GDM1 (cell line): ENCODE measurements at regions not wholly inside any gene's neighbourhood (a gene's known extent, or its start where the extent isn't known, plus 50 kb on each side); places are given as distances from the start of the nearest gene placed in this dataset.
"Not testable (repeated sequence)": the region's sequence is repeated elsewhere in the genome, so short reads cannot be mapped to it uniquely, and the experiment has no call there.

Experiments used
- DNase-seq: peaks from one replicate; lab custom pipeline; 2025; lab: John Stamatoyannopoulos, UW

DNA sequence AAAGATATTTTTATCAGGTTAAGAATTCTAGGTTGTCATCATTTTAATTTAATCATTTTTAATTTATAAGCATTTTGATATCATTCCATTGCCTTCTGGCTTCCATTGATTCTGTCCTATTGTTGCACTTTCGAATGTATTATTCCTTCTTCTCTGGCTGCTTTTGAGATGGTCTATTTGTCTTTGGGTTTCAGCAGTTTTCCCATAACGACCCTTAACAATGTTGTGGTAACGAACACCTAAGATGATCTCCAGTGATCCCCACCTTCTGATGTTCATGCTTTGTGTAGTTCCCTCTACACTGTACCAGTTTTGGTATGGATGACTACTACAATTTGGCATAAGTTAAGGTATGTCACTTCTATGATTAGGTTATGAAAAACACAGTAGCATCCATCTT, 59.9 kb downstream of the MINAR1 start:
- no peak for DNase-seq

DNA sequence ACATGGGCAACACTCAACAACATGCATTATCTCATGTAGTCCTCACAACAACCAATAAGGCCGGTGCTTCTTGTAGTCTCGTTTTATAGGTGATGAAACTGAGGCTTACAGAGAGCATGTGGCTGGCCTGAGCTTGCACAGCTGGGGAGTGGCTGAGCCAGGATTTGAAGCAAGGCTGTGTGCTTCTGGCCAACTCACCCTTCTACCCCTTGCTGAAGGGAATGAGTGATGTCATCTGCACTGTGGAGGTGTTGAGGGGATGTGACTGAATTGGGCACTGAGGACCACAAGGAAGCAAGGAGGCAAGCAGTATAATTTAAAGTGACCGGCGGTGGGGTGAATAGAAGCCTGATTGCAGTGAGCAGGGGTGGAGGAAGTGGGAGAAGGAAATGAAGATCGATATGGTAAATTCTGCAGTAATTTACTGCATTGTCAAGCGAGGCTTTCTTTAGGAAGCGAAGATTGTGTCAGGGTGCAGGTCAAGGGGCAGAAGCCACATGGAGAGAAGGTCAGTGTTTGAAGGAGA, 62.3 kb downstream of the MINAR1 start:
- no peak for DNase-seq

DNA sequence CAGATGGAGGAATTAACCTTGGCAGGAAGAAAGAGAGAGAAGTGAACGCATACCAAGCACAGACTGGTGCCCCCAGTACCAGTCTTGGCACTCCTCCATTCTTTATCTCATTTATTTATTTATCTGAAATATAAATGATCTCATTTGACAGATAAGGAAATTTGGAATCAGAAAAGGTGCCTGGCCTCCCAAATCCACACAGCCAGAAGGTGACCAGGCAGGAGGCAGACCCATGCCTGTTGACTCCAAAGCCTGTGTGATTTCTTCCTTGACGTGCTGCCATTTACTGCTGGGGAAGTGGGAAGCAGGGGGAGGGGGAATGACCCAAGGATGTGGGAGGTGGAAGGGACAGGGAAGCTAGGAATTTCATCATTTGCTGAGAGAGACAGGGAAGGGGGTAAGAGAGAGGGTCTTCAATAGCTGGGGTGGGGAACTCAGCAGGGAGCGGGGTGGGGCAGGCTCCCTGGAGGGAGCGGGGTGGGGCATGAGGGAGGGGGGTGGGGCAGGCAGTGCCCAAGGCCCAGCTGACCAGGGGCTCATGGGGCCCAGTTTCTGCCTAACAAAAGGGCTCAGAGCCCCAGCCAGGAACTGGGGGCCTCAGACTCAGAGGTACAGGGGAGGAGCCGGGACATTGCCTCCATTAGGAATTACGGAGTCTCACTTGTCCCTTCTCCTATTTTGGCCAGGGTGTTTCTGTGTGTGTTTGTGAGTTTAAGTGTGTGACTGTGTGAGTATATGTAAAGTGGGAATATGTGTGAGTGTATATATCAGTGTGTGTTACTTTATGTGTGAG, 63.0 kb downstream of the MINAR1 start:
- DNase-seq, result no peak

DNA sequence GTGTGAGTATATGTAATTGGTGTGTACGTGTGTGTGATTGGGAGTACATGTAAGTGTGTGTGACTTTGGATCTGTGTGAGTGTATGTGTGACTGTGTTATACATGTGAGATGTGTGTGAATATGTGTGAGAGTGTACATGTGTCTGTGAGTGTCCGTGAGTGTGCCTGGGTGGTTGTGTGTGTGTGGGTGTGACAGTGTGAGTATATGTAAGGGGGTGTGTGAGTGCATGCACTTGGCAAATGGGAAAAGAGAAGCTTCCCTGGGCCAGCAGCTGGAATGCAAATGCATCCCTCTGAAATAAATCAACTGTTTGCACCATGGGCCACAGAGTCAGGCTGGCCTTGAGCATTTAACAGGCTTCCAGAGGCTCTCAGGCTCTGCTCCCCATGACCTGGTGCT, 63.6 kb downstream of the MINAR1 start:
- DNase-seq, result no peak

DNA sequence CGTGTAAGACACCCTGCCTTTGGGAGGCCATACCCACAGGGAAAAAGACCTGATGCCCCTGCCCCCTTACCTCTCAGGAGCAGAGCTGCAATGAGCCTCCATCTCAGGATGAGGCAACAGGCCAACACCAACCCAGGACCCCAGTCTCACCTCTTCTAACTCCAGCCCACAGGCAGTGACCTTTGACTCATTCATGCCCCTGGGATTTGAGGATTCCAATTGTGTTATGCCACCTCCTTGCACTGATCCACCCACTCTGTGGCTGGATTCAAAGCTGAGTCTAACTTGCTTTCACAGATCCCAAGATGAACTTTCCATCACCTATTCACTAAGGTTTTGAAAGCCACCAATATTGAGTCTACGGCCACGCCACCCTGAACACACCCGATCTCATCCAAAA, 64.7 kb downstream of the MINAR1 start:
- no peak for DNase-seq

DNA sequence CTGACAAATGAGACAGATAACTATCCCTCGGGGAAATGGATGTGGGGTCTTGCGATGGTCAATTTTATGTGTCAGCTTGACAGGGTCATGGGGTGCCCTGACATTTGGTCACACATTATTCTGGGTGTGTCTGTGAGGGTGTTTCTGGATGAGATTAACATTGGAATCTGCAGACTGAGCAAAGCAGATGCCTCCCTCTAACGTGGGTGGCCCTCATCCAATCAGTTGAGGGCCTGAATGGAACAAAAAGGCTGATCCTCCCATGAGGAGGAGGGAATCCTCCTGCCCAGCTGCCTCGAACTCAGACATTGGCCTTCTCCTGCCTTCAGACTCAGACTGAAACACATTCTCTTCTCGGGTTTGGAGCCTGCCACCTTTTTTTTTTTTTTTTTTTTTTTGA, 69.0 kb downstream of the MINAR1 start:
- DNase-seq, result no peak

DNA sequence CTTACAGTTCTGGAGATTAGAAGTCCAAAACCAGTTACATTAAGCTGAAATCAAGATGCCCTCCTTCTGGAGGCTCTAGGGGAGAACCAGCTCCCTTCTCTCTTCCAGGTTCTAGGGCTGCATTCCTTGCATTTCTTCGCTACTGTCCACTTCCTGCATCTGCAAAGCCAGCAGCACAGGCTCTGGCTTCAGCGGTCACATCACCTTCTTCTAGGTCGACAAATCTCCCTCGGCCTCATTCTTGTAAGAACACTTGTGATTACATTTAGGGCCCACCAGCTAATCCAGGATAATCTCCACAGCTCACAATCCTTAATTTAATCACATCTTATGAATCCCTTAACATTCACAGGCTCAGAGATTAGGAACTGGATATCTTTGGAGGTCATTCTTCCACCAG, 73.8 kb downstream of the MINAR1 start:
- DNase-seq, result no peak

DNA sequence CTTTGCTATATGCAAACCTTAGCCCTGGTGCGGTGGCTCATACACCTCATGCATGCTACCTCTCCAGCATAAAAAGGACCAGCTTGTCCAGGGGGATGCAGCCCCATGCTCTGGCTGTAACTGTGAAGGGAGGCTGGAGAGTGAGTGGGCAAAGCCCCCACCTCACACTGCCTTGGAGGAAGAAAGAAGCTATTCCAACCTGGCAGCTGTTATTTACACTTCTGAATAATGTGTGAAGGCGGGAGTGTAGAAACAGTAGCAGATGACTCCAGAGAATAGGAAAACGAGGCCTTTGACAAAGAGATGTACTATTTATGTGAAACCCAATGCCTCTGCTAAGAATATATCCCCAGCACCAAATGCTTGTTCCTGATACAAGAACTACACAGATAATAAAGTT, 80.7 kb downstream of the MINAR1 start:
- DNase-seq, result not testable (repeated sequence)

DNA sequence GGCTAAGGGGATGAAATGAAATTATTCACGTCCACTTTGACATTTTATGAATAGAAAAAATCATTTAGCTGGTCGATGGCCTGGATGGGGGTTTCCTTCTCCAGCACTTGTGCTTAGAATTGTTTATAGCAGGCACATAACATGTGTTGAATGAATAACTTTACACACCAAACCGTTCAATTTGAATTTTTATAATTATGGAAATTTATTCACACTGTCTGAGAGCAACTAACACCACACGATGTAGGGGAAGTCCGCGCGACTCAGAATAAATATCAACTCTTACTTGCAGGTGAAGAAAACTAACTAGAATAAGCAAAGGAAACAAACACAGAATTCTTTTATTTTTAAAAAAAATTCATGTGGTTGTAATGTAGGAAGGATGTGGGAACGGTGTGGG, 81.3 kb downstream of the MINAR1 start:
- no peak for DNase-seq

DNA sequence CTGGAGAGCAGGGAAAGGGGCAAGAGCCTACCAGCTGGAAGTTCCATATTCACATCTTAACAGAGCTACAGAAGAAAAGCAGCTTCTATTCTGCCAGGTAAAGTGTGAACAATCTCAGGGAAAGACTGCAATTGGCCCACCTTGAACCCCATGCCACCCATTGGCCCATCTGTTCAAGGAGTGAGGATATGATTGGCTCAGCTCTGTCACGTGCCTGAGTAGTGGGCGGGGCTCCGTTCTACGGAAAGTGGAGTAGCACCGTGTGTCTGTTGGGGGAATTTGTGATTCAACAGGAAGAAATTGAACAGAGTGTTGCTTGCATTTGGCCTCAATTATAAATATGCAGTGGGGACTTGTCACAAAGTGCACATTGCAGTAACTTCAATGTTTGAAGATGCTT, 81.8 kb downstream of the MINAR1 start:
- no peak for DNase-seq

DNA sequence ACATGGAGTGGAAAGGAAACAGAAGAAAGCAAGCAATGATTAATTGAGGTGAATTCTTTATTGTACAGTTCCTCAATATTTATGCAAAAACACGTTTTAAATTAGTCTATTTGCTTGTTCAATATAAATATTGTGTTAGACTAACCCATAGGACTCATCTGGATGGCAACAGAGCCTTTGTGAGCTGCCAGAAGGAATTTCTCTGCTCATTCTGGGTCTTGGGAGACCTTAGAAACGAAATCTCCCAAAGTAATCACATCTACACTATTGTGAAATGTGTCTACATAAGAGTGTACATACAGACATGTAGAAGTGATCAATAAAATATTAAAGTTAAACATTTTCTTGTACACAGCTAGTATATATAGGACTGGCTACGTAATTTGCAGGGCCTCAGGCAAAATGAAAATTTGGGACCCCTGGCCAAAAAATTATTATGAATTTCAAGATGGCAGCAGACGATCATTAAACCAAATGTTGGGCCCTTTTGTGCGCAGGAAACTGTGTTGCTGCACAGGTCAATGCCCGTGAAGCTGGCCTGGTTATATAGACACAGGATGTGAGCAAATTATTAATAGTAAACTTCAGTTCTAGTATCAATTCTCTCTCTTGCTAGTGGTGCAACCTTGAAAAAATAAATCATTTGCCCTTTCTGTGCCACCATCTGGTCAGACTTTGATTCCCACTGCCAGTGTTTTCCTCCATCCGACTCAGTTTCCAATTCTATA, 83.3 kb downstream of the MINAR1 start:
- DNase-seq, result no peak

DNA sequence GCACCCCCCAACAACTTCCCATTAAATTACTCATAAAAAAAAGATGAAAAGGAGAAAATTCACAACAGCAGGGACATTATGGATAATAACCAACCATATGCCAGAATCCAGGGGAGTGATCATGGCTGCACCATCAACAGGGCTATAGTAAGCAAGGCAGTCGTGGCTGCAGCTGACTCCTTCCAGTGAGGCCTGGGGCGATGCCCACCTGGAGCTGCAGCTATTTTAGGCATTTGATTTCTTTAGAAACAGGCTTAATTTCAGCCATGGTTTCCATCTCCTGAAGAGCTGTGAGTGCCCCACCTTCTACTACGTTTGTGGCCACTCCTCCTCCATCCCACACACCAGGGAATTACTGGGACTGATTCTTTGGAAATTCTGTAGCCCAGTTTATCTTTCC, 84.0 kb downstream of the MINAR1 start:
- DNase-seq, result no peak

DNA sequence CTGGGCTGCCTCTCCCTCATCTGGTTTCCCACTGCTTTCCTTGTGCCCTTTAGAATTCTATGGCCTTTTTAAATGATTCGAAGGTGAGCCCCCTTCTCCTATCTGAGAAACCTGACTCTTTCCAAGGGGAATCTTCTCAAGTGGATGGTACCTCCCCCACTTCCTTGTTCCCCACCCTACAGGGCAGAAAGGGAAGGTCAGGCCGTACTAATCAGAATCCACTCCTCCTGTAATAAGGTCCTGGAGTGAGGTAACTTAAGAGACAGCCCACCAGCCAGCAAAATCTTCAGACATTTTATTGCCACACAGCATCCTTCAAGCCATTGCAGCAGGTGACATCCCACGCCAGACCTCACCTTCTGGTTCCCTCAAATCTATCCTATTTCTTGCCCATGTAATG, 84.5 kb downstream of the MINAR1 start:
- no peak for DNase-seq

DNA sequence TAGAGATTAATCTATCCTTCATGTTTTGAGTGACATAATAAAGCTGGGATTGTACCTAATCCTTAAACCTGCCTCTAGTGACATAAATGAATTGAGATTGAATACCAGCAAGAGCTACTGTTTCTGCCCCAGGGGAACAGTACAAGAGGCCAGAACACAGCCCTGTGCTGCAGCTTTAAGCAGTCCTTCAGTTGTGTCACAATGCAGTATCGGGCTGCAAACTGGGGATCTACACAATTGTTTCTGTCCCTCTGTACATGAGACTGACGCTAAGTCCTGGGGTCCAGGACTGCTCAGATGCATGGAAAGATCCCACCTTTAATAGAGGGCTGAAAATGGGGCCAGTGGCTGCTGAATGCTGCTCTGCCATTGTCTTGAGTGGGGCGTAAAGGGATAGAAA, 87.5 kb downstream of the MINAR1 start:
- DNase-seq, result no peak

DNA sequence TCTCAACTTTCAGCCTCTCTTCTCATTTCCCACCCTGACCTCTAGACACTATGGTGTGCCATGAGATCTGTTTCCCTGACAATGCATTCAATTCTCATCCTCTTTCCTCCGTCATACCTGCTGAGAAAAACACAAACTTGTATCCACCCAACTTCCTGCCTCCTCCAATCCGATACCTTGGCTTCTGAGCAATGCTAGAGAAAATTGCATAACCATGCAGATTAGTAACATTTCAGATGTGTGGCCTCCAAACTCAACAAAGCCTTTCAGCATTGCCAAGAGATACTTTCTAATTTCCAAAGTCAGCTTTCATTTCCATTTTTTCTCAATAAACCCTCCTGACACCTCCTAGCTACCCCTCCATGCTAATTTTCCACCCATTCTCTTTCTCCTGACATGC, 88.5 kb downstream of the MINAR1 start:
- DNase-seq, result no peak

DNA sequence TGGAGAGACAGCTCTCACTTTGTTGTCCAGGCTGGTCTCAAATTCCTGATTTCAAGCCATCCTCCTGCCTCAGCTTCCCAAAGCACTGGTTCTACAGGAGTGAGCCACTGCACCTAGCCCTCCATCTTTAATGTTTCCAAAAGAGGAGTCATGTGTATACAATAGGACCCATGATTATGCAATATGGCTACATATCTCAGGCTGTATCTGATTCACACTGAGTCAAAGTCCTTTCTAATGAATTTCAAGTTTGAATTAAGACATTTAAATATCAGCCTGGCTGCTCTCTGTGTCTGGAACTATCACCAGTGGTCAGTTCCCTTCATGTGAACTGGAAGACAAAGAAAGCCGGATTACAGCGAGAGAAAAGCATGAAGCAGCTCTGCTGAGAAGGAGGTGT, 90.5 kb downstream of the MINAR1 start:
- no peak for DNase-seq

DNA sequence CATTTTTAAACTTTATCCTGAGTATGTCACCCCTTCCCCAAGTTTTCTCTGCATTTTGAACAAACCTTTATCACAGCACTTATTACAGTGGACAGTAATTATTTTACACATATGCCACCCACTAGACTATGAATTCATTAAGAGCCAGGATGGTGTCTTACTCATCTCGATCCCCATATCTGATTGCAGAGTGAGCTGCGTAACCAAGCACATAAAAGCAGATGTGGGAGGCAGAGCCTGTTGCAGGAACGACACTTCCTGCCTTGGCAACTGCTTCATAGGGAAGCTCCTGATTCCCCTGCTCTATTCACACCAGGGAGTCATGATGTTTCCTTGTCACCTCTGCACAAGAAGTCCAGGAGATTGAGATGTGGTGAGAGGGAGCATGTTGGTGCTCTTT, 91.1 kb downstream of the MINAR1 start:
- no peak for DNase-seq

DNA sequence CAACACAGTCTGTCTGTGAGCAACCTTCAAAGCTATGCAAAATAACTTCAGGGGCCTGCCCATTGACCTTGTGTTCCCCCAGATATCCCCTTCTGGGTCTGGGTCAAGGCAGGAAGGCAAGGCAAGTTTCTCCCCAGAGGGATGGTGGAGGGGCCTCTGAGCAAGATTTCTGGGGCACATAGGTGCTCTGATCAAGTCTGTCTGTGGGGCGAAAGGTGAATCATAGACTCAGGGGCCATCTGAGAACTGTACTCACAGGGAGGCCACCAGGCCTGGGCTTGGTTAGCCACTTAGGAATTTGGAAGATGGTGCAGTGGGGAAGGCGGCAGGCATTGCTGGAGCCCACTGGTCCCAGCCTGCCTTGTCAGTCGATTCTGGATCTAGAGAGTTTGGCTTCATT, 92.4 kb downstream of the MINAR1 start:
- DNase-seq, result no peak

DNA sequence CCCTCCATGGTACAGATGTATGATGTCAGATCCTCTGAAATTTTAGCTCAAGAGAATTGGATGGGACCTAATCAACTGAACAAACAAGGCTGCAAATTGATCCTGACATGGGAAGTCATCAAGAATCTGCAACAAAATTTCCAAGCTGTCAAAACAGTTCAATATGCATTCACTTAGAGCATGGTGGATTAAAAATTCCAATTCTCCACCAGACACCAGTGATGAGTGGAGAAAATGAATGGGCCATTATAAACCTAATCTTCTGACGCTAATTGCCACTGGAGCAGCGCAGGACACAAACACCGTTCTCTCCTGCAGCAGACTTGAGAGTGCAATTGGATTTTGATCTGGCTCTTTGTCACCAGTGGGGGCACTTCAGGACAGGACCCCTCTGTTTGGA, 94.2 kb downstream of the MINAR1 start:
- no peak for DNase-seq

DNA sequence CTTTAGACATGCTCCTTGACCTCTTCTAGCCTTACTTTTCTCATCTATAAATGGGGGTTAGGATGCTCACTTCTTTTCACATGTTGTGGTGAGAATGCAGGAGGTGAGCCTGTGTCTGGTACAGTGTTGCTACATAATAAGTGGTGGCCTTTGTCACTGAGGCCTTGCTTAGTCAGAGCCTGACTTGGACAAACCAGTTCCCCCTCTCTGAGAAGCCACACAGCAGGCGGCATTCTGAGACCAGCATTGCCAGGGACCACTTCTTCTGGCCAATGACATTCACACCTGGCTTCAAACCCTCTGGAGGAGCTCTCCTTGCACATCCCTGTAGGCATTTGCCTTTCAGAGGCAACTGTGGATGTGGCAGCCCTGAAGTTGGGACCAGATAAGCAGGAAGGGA, 95.7 kb downstream of the MINAR1 start:
- no peak for DNase-seq

DNA sequence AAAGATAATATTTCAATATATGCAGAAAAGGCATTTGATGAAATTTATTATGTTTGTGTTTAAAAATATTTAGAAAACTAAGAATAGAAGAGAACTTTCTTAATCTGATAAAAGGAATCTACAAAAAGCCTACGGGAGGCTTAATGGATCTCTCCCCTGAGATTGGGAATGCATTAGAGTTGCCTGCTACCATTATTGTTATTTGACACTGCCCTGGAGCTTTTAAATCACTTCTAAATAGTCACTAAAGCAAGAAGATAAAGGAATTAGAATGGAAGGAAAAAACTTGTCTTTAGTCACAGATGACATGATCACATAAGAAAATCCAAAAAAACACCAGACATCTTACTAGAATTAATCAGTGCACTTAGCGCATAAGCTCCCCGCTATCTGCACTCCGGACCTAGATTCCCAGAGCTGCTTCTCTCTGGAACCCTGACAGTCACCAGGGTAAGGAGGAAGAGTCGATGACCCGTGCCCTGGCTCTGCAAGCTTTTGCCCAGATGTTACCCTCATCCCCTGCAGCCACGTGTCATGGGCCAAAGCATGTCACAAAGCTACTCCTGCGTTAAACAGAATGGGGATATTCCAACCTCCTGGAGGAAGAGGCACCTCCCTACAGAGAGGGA, 97.1 kb downstream of the MINAR1 start:
- DNase-seq, result no peak

DNA sequence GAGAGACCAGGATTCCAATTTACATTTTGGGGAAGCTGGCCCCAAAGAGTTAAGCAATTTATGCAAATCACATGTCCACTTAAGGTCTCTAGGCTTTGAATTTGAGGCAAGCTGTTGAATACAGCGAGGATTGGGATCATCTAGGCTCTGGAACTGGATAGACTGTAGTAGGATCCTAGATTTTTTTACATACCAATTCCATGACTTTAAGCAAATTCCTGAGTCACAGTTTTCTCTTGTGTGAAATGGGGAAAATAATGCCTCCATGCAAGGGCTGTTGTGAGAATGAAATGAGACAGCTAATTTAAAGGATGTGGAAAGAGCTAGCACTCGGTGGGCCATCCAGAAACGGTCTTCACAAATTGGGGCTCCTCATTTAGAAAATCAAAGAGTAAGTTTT, 103.4 kb downstream of the MINAR1 start:
- DNase-seq, result no peak

DNA sequence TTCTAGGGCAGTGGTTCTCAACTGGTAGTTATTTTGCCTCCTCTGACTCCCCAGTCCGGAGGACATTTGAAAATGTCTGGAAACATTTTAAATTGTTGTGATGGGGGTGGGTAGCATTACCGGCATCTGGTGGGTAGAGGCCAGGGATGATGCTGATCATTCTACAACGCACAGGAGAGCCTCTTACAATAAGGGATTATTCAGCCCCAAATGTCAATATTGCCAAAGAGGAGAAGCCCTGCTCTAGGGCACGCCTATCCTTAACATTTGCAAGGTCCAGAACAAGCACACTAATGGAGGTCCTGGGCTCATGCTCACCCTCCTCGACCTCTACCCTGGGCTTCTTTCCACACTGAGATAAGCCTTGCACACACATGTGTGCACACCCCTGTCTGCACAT, 106.4 kb downstream of the MINAR1 start:
- DNase-seq, result no peak
